AML-193 (cell line): ENCODE measurements at regions not wholly inside any gene's neighbourhood (a gene's known extent, or its start where the extent isn't known, plus 50 kb on each side); places are given as distances from the start of the nearest gene placed in this dataset.

ENCODE experiments used
- DNase-seq, 2 experiments: peaks; one replicate each; lab custom pipeline; 2025; lab: John Stamatoyannopoulos, UW

DNA sequence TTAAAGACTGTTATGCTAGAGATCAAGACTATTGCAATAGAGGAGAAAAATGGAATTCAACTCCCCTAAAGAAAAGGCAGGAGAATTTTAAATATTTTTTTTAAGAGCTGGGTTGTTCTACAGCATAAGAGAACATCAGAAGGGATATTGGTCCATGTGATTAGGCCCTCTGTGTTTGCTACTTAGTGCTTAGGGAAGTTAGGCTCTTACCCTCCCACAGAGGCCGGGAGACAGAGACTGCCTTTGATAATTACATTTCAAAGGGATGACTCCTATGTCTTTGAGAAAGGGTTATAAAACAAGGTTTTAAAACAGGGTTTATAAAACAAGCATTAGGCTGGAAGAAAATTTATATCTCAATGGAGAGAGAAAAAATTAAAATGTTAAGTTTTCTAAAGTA is 1248.1 kb upstream of the PCDH20 start:
- DNase-seq, result no peak

DNA sequence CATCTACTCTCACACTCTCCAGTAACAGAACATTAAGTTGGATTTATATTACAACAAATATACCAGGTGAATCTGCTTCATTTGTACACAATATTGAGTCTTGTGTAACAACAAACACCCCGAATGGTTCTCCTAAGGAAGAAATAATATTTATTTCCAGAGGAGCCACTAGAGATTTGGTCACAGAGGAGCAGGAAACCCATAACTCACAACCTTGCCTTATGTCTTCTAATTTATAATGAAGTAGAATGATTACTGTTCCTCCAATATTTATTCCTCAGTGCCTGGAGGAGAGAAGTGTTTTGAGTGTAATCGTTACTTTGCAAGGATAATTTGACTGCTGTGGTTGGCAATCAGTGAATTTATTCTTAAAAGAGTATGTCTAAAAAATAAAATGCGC is 1243.7 kb upstream of the PCDH20 start:
- DNase-seq, result no peak

DNA sequence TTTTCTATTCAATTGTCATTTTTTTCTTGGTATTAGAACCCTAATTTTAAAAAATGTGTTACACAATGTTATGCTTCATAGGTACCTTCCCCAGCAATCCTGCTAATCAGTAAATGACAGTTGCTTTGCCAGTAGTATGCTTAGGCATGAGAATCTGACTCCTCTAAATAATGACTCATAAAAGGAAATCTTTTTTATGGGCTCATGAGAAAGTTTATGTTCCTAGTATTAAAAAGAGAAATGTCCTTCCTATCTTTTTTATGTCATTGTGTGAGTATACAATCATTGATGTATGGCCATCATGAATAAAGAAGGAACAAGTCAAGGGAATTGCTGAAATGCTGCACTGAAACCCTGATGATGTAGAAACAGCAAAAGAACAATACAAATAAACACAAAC is 1237.7 kb upstream of the PCDH20 start:
- no peak for DNase-seq

DNA sequence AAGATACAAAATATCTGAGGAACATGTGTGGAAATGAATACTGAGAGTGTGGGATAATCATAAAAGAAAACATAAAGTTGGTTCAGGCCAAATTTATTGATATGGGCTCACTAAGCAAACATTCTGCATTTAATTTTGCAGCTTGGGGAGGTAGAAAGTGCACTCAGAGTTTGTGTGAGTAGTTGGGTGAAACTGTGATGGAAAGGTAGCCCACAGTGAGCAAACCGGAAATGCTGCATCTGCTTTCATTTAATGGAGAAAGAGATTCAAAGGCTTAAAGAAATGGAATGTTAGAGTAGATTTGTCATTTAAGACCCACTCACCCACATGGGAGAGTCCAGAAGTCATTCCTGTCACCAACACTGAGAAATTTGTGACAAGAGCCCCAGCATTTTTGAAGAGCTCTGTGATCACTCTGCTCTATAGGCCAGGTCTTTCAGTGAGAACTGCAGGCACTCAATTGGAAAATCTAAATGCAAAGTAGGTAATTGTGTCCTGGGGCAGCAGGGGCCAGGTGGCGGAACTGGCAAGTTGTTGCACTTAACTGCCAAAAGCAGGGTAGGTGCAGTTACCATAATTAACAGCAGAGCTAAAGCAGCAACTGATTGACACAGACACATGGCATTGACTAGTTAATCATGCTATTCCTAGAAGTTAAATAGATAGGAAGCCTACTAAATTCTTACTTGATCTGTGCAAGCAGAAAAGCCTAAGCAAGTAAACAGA is 1228.3 kb upstream of the PCDH20 start:
- no peak for DNase-seq

DNA sequence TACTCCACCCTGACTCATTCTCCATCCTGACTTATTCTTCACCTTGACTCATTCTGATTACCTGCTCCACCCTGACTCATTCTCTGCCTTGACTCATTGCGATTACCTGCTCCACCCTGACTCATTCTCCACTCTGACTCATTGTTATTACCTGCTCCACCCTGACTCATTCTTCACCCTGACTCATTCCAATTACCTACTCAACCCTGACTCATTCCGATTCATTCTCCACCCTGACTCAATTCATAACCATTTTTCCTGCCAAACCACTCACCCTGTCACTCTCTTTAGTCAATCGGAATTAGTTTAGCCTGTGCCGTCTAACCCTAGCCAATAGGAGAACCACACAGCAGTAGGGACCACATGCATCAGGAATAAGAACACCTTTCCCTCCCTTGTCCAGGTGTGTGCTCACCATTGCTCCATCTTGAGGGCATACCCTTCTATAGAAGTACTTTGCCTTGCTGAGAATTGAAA is 1227.4 kb upstream of the PCDH20 start:
- no peak for DNase-seq

DNA sequence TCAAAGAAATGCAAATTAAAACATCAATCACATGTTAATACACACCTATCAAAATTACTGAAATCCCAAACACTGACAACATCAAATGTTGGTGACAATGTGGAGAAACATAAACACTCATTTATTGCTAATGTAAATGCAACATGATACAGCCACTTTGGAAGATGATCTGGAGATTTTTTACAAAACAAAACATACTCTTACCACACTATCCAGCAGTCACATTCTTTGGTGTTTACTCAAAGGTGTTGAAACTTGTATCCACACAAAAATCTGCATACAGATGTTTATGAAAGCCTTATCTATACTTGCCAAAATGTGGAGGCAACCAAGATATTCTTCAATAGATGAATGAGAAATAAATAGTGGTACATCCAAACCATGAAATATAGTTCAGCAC is 1219.5 kb upstream of the PCDH20 start:
- no peak for DNase-seq

DNA sequence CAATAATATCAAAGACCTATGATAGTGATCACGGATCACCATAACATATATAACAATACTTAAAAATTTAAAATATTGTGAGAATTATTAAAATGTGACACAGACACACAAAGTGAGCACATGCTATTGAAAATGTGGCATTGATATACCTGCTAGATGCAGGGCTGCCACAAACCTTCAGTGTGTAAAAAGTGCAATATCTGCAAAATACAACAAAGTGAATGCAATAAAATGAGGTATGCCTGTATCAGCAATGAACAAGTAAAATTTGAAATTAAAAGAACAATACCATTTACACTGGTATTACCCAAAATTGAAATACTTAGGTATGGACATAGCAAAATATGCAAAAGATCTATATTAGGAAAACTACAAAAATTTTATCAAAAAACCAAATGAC is 1217.8 kb upstream of the PCDH20 start:
- DNase-seq, result no peak

DNA sequence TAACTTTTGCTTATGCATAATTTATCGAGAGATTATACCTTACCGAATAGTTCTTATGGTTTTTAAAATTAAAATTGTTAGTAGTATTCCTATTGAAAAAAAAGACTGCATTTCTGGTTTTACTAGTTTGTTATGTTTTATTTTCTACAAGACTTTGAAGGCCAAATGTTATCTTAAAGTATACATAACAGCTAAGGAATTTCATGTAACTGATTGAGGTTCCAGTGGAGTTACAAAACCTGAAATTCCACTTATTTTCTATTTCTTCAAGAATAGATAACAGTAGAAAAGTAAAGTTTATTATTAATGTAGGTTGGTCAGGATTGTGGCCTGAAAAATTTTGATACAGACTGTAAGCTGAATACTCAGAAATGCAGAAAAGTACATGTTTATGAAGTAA is 1216.0 kb upstream of the PCDH20 start:
- DNase-seq, result no peak

DNA sequence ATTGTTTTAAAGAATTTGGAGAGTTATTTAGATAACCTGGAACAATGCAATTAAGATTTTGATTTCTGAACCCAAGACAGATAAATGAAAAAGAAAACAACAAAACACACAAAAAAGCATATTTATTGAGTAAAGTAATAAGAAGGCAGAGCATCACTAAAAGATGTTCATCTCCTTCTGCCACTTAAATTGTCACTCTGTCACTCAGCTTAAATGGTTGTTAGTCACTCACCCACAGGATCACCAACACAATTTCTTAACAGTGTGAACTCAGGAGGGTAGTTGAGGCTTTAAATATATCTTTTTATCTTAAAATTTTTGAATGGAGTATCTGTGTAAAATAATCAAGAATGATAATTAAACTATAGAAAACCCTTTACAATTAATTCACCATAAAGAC is 1215.5 kb upstream of the PCDH20 start:
- no peak for DNase-seq

DNA sequence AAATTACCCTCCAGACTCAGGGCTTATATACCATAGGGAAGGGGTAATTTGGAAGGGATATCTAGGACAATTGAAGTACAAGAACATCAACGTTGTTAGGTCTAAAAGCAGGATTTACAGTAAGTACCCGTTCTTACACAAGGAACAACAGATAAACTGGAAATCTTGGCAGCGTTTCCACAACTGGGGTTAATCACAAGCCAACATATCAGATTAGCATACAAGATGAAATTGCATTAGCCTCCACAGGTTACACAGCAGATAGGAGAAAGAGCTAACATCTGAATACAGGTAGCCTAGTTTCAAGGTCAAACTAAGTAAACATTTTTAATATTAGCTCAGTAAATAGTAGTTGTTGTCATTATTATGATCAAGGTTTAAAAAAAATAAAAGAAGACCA is 1214.0 kb upstream of the PCDH20 start:
- DNase-seq, result no peak

DNA sequence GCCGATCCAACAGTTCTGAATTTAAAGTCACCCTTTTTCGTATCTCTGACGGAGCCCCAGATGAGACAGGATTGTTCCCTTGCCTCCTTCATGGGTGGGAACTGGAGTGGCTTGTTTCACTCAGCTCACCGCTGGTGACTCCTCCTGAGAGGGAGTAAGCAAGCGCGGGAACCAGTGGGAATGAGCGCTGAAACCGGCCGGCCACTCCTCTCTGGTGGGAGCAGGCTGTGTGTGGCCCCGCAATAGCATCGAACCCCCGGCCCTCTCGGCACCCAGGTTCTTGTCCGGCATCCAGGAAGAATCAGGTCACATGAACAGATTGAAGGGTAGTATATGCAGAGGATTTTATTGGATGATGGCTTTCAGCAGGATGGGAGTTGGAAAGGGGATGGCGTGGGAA is 1211.6 kb upstream of the PCDH20 start:
- no peak for DNase-seq

DNA sequence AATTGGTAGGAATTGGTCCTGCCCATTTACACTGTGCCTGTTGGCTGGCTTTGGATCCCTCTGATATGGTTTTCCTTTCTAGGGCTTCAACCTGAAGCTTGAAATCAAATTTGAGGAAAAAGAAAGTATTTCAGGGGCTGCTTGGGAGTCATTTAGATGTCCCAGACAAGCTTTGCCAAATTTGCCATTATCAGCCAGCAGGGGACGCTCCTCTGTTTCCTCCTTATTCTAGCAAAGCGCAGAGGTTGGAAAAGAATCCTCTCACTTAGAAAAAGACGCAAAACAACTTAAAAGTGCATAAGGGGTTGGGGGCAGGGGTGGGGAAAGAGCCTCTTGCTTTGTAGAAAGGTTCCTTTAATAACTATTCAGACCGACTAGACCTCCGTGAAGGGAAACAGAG is 1211.1 kb upstream of the PCDH20 start:
- DNase-seq, result peak in 1 of 2 experiments; percentile 11

DNA sequence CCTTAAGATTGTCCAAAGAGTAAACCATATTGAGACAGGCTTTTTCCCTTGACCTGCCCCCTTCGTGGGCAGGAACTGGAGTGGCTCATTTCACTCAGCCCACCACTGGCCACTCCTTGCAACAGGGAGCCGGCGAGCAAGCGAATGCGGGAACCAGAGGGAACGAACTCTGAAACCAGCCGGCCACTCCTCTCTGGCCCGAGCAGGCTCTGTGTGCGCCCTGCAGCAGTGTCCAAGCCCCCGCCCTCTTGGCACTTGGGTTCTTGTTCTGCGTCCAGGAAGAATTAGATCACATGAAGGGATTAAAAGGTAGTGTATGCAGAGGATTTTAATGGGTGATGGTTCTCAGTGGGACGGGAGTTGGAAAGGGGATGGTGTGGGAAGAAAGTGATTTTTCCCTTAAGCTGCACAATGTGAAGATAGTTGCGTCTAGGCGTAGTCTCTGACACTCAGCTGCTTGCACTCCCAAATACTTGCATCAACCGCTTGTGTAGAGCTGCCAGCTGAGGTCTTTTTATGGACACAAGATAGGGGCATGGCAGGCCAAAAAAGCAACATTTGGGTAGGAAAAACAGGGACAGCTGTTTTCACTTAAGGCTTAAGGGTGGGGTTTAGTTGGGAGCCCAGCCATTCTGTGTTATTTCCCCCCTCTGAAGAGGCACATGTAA is 1209.7 kb upstream of the PCDH20 start:
- no peak for DNase-seq

DNA sequence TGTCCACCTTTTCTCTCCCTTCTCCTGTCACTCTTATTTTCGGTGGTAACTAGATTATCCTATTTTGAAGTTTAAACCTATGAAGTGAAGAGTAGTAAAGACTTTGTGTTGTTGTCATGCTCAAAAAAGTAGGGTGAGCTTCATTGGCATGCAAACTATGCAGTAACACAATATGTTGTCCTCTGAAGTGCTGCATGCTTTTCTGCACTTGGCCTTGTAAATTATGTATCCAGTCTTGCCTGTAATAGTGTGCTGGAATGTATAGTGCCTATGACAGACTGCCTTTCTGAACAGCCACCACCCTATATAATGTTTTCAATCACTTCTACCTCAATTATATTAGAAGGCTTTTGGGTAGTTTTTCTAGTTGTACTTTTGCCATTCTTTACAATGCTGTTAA is 1198.2 kb upstream of the PCDH20 start:
- DNase-seq, result no peak

DNA sequence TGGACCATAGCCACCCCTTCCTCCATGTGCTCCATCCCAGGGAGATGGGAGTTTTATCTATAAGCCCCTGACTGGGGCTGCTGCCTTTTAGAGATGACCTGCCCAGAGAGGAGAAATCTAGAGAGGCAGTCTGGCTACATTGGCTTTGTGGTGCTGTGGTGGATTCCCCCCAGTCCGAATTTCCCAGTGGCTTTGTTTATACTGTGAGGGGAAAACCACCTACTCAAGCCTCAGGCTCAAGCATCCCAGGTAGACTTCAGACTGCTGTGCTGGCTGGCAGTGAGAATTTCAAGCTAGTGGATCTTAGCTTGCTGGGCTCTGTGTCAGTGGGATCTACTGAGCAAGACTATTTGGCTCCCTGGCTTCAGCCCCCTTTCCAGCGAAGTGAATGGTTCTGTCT is 1195.7 kb upstream of the PCDH20 start:
- no peak for DNase-seq

DNA sequence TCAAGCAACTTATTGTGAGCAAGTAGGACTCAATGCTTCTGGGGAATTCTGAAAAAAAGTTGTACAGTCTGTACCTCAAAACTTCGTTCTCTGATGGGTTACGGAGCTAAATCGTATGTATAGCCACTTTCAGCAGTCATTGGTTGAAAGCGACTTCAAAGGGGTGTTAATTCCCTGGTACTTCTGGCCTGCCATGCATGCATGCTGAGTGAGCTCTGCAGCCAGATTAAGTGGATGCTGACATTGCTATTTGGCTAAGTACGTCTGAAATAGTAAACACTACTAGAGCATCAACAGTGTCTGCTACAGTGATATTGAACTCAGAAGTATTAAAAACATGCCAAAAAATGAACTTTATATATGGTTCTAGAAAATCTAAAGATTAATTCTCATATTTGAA is 1183.1 kb upstream of the PCDH20 start:
- DNase-seq, result no peak

DNA sequence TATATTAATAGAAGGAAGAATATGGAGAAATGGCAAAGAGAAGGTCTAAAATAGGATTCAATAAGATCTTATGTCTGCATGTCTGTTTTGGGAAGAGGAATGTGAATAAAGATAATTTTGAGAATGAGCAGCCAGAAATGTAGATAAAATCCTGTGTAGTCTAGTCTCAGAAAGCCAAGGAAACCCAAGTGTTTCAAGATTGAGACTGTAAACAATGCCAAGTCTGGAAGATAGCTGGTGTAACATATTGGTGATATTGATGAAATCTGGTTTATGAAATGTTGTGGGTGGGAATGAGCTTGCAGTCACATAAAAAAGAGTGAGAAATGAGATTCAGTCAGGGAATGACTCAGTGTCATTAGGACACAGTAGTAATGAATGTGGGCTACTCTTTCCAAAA is 1180.3 kb upstream of the PCDH20 start:
- no peak for DNase-seq

DNA sequence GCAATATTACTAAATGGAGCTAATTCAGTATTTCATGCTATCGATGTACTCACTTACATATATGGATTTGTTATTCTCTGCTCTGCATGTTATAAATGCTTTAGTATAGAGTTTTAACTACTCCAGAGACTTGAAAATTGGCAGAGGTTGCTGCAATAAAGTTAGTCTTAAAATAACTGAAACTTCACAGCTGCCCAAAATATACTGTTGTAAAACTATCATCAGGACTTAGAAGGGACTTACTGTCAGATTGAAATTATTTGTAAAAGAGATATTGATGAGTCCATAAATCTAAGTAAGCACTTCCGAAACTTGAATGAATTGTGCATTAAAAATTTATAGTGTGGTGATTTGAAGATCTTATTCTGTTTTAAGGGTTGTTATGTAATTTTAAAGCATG is 1178.2 kb upstream of the PCDH20 start:
- no peak for DNase-seq

DNA sequence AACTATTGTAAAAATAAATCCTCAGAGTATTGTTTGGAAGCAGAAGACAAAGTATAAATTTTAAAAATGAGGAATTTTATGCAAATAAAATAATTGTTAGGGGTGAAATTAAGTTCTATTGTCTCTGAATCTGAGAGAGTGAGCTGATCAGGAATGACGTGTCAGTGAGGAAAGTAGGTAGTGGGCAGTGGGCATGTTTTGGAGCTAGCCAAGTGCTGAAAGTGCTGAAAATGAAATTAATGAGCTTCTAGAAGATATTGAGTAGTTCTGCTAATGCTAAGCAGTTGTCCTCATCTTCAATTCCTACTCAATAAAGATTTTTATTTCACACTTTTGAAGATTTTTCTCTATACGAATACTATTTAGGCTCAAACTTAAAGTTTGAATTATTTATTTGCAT is 1167.8 kb upstream of the PCDH20 start:
- no peak for DNase-seq

DNA sequence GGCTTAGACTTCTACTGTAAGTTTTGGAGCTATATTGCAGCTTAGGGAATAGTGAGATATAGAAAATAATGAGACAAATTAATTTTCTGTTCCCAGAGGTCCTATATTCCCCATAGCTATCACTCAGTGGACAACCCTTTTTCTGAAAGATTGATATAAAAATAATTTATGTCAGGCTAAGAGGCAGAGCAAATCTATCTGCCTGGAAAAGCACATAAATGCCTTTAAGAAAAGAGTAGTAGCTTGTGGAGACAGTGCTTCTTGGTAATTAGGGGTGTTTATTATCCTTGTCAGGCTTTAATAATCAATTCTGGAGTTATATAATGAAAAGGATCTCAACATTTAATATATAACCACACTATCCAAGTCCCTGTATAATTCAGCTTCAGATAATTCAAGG is 1162.8 kb upstream of the PCDH20 start:
- no peak for DNase-seq

DNA sequence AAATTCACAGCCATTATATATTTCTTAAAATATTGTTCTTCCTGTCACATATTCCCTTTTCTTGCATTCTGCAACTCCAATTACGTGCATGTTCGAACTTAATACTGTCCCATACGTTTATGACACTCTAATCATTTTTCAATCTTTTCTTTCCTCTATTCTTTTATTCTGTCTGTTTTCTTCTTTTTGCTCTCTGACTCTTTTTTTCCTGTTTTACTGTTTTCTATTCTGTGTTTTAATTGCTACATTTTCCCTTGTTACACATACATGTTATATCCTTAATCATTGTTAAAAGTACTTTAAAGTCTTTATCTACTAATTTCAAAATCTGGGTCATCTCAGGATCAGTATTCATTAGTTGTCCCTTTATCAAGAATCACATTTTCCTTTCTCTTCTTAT is 1149.1 kb upstream of the PCDH20 start:
- no peak for DNase-seq

DNA sequence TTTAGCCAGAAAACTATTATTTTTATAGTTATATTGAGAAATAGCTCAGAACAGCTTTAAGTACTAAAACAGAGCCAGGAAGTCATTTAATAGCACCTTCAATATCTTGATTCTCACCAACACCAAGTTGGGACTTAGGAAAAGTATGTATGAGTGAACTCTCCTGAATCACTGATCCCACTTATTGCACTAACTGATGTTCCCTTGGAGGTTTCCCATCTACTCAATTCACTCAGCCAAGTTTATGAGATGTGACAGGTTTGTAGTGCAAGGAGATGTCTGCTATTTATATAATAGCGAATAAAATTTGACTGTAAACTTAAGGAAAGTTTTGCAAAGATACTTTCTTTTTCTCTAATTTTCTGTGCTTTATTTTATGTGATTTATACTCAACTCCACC is 1147.6 kb upstream of the PCDH20 start:
- DNase-seq, result no peak

DNA sequence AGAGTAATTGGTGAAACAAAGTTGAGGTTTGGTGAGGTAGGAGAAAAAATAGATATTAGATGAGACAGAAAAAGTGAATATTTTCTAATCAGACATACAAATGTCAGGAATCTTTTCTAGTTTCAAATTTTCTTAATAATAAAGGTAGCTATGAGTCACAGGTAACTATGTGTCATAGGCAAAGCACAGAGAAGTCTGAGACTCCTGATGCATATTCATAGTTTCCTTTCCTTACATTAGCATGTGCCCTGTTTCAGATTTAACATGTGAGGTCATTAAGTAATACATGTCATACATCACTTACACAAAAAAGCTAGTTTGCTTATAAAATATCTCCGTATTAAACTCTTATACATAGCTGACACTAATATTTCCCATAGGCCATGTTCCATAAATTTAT is 1141.3 kb upstream of the PCDH20 start:
- no peak for DNase-seq

DNA sequence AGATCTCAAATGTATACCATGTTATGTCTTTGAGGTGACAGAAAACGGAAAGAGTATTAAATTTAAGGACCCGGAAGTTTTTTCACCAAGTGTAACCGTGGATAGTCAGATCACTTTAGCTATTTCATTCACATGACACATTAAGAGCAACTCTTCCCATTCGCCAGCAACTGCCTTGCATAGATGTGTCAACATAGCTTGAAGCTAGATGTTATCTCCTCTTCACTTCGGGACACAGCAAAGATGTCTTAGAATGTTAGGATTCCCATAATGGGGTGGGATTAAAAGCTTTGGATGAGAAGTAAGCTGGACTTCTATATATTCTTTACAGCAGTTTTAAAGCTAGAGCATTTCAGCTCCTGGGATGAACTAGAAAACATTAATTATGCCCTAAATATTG is 1135.9 kb upstream of the PCDH20 start:
- DNase-seq, result no peak
